GM23248 (cell line): ENCODE measurements at regions not wholly inside any gene's neighbourhood (a gene's known extent, or its start where the extent isn't known, plus 50 kb on each side); places are given as distances from the start of the nearest gene placed in this dataset.

Experiments used
- DNase-seq: peaks from one replicate; pipeline ENCODE4 v3.0.0-alpha.2; 2015
- H2AFZ ChIP-seq: fragments of 200-600 bp; sonication (generic); 2 replicates; pipeline ENCODE4 v1.6.1; 2016; ENCODE audit warnings: antibody characterized with exemption
- H3F3A ChIP-seq: fragments of 200-600 bp; sonication (generic); 2 replicates; pipeline ENCODE4 v1.6.1; 2016; ENCODE audit warnings: mild to moderate bottlenecking, antibody characterized with exemption, mixed run types; ENCODE audit not compliant: insufficient read depth
- H3K27ac ChIP-seq: fragments of 200-600 bp; sonication (generic); 2 replicates; pipeline ENCODE4 v1.5.1; 2016; ENCODE audit warnings: mild to moderate bottlenecking
- H3K27me3 ChIP-seq: fragments of 200-600 bp; sonication (generic); replicated peaks from 2 replicates; pipeline ENCODE4 v1.6.1; 2016; ENCODE audit warnings: mild to moderate bottlenecking; ENCODE audit not compliant: insufficient read depth
- H3K36me3 ChIP-seq: fragments of 200-600 bp; sonication (generic); 2 replicates; pipeline ENCODE4 v1.6.1; 2016; ENCODE audit warnings: low read depth, mild to moderate bottlenecking
- H3K4me1 ChIP-seq: fragments of 200-600 bp; sonication (generic); 2 replicates; pipeline ENCODE4 v1.6.1; 2016; ENCODE audit warnings: mild to moderate bottlenecking; ENCODE audit not compliant: insufficient read depth
- H3K4me2 ChIP-seq: fragments of 200-600 bp; sonication (generic); one replicate; pipeline ENCODE4 v1.6.1; 2016; ENCODE audit warnings: mild to moderate bottlenecking; ENCODE audit not compliant: unreplicated experiment
- H3K4me3 ChIP-seq: fragments of 200-600 bp; sonication (generic); 2 replicates; pipeline ENCODE4 v1.5.1; 2016; ENCODE audit warnings: mild to moderate bottlenecking
- H3K79me2 ChIP-seq: fragments of 200-600 bp; sonication (generic); 2 replicates; pipeline ENCODE4 v1.6.1; 2016; ENCODE audit warnings: mild to moderate bottlenecking; ENCODE audit not compliant: insufficient read depth
- H3K9ac ChIP-seq: fragments of 200-600 bp; sonication (generic); 2 replicates; pipeline ENCODE4 v1.6.1; 2016; ENCODE audit warnings: mild to moderate bottlenecking
- H3K9me2 ChIP-seq: fragments of 200-600 bp; sonication (generic); 2 replicates; pipeline ENCODE4 v1.6.1; 2016; ENCODE audit warnings: mixed run types, mild to moderate bottlenecking, moderate library complexity; ENCODE audit not compliant: insufficient read depth
- H3K9me3 ChIP-seq: fragments of 200-600 bp; sonication (generic); one replicate; pipeline ENCODE4 v1.6.1; 2017; ENCODE audit warnings: low read depth
- H4K20me1 ChIP-seq: fragments of 200-600 bp; sonication (generic); 2 replicates; pipeline ENCODE4 v1.6.0; 2016; ENCODE audit not compliant: insufficient read depth
- EZH2 ChIP-seq: fragments of 200-600 bp; sonication (generic); IDR thresholded peaks from 2 replicates; pipeline ENCODE4 v1.6.1; 2018; ENCODE audit warnings: antibody characterized with exemption, mild to moderate bottlenecking; ENCODE audit not compliant: insufficient read depth, poor library complexity, severe bottlenecking
- EZH2phosphoT487 ChIP-seq: fragments of 200-600 bp; sonication (generic); IDR thresholded peaks from 2 replicates; pipeline ENCODE4 v1.6.1; 2018; ENCODE audit warnings: antibody characterized with exemption, moderate library complexity, mild to moderate bottlenecking, low read depth; ENCODE audit not compliant: insufficient read depth
- WGBS, 2 experiments: methylation state at CpG; one replicate each; pipeline ENCODE4 v1.1.6; 2015 to 2017; ENCODE audit warnings: low lambda C conversion rate in 2 of 2, low coverage in 1 of 2; ENCODE audit errors: missing lambda C conversion rate in 2 of 2; 5-methylcytosine and 5-hydroxymethylcytosine counted together
- in situ Hi-C: fragments of 300-500 bp; cut with MboI; formaldehyde crosslinking; loops from 2 replicates; pipeline ENCODE4 v1.15.0; 2020

GRCh38 chr18:47619771-47620448, 310.5 kb downstream of the SMAD2 start:
- Histone ChIP-seq H3K36me3 (no peaks in the 10 kb centered on the region), H3K79me2 (no peaks in the 10 kb centered on the region), H3K27me3 (no peaks in the 10 kb centered on the region), H3K27ac (no peak overlapping the region), H3K9ac (no peak overlapping the region), H3K4me3 (no peak overlapping the region), H3K9me2 (no peaks in the 10 kb centered on the region), H3K4me1 (no peaks in the 10 kb centered on the region), H3K4me2 (no peak overlapping the region), H2AFZ (no peak overlapping the region), H3F3A (no peaks in the 10 kb centered on the region), H4K20me1 (no peaks in the 10 kb centered on the region), H3K9me3 (no peaks in the 10 kb centered on the region)
- in situ Hi-C loops: no loop called here
- WGBS, 2 experiments: 13 to 36% methylated on average over 3 of the region's 3 CpGs
- no peak for DNase-seq
- TF ChIP-seq EZH2phosphoT487: no peak
- no peak for TF ChIP-seq EZH2

GRCh38 chr18:47618758-47619157, 311.7 kb downstream of the SMAD2 start:
- H3K9ac ChIP-seq: no peak overlapping the region
- no peaks in the 10 kb centered on the region for H3K36me3 ChIP-seq
- no peak overlapping the region for H3K4me2 ChIP-seq
- no peak overlapping the region for H3K27ac ChIP-seq
- WGBS, 2 experiments: 19 to 26% methylated on average over 3 of the region's 3 CpGs
- no peaks in the 10 kb centered on the region for H3K4me1 ChIP-seq
- no peak overlapping the region for H3K4me3 ChIP-seq
- H3F3A ChIP-seq: no peaks in the 10 kb centered on the region
- H3K9me2 ChIP-seq: no peaks in the 10 kb centered on the region
- no peak overlapping the region for H2AFZ ChIP-seq
- TF ChIP-seq EZH2phosphoT487: no peak
- no peak for TF ChIP-seq EZH2
- in situ Hi-C loops: no loop called here
- H3K27me3 ChIP-seq: no peaks in the 10 kb centered on the region
- H3K79me2 ChIP-seq: no peaks in the 10 kb centered on the region
- H4K20me1 ChIP-seq: no peaks in the 10 kb centered on the region
- no peaks in the 10 kb centered on the region for H3K9me3 ChIP-seq
- DNase-seq: no peak

DNA sequence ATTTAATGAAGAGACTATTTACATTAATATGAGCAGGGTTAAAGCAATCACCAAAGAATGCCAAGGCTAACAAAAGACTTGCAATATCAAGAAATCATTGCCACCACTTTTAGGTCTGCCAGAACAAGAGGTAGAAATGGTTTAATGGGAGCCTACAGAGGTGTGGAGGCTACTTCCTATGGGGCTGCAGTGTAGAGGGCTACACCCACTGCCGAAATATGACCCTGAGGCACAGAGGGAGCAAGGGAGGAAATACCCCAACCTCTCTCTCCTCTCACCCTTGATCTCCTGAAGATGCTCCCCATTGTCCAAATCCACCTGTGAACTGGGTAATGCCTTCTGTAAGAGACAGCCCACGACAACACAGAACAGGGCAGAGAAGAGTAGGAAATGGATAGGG, 315.4 kb downstream of the SMAD2 start:
- in situ Hi-C loops: no loop called here

DNA sequence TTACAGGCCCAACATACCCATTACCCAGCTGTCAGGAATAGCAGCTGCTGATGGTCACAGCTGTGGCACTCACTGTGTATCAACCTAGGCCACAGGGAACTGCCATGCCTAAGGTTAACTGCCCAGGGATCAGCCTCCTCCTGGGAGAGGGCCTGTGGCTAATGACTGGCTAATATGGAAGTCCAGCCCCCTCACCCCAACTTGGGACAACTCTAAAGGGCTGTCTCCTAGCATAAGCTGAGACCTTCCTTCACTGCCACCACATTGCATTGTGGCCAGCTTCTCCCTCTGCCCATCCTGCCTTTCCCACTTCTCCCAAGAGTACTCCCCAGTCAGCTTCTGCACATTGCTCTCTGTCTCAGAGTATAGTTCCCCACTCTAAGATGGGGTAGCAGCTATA, 316.5 kb downstream of the SMAD2 start:
- TF ChIP-seq EZH2 (no peak), EZH2phosphoT487 (no peak)
- Histone ChIP-seq H2AFZ (no peak overlapping the region), H3K9me2 (no peaks in the 10 kb centered on the region), H3K9ac (no peak overlapping the region), H3K4me2 (no peak overlapping the region), H3K9me3 (no peaks in the 10 kb centered on the region), H3K36me3 (no peaks in the 10 kb centered on the region), H3K4me1 (no peaks in the 10 kb centered on the region), H3F3A (no peaks in the 10 kb centered on the region), H3K4me3 (no peak overlapping the region), H3K79me2 (no peaks in the 10 kb centered on the region), H3K27ac (no peak overlapping the region), H3K27me3 (no peaks in the 10 kb centered on the region), H4K20me1 (no peaks in the 10 kb centered on the region)
- DNase-seq: no peak
- in situ Hi-C loops: no loop called here

More for the DNA sequence above, 315.4 kb downstream of the SMAD2 start:
- no peak for DNase-seq
- H3K9me2 ChIP-seq: no peaks in the 10 kb centered on the region
- H3K27me3 ChIP-seq: no peaks in the 10 kb centered on the region
- H3F3A ChIP-seq: no peaks in the 10 kb centered on the region
- no peaks in the 10 kb centered on the region for H3K4me1 ChIP-seq
- H2AFZ ChIP-seq: no peak overlapping the region
- no peaks in the 10 kb centered on the region for H3K36me3 ChIP-seq
- H3K9me3 ChIP-seq: no peaks in the 10 kb centered on the region
- no peak overlapping the region for H3K27ac ChIP-seq
- WGBS, 2 experiments: 2 to 8% methylated on average over 2 of the region's 2 CpGs
- no peak overlapping the region for H3K9ac ChIP-seq
- no peaks in the 10 kb centered on the region for H3K79me2 ChIP-seq
- TF ChIP-seq EZH2: no peak
- TF ChIP-seq EZH2phosphoT487: no peak
- no peak overlapping the region for H3K4me3 ChIP-seq
- no peaks in the 10 kb centered on the region for H4K20me1 ChIP-seq
- no peak overlapping the region for H3K4me2 ChIP-seq

GRCh38 chr18:47611649-47612048, 318.8 kb downstream of the SMAD2 start:
- H3K4me2 ChIP-seq: no peak overlapping the region
- H3K36me3 ChIP-seq: no peaks in the 10 kb centered on the region
- H4K20me1 ChIP-seq: no peaks in the 10 kb centered on the region
- DNase-seq: no peak
- no peak overlapping the region for H3K4me3 ChIP-seq
- TF ChIP-seq EZH2phosphoT487: no peak
- no peak for TF ChIP-seq EZH2
- H3K9ac ChIP-seq: no peak overlapping the region
- no peaks in the 10 kb centered on the region for H3K27me3 ChIP-seq
- no peak overlapping the region for H2AFZ ChIP-seq
- WGBS, 2 experiments: 3 to 7% methylated on average over 3 of the region's 3 CpGs
- in situ Hi-C loops: no loop called here
- no peaks in the 10 kb centered on the region for H3K9me3 ChIP-seq
- H3F3A ChIP-seq: no peaks in the 10 kb centered on the region
- no peaks in the 10 kb centered on the region for H3K9me2 ChIP-seq
- no peaks in the 10 kb centered on the region for H3K4me1 ChIP-seq
- H3K27ac ChIP-seq: no peak overlapping the region
- H3K79me2 ChIP-seq: no peaks in the 10 kb centered on the region
